GM18907 (cell line): ENCODE measurements at regions not wholly inside any gene's neighbourhood (a gene's known extent, or its start where the extent isn't known, plus 50 kb on each side); places are given as distances from the start of the nearest gene placed in this dataset.
A peak's percentile ranks its signal among the peaks of the same experiment; 100 is the strongest.

Experiments used
- ATAC-seq: cut with Tn5 transposase; IDR thresholded peaks from one replicate; pipeline ENCODE4 v1.9.1; 2021; ENCODE audit warnings: mild to moderate bottlenecking, moderate library complexity; ENCODE audit not compliant: unreplicated experiment

DNA sequence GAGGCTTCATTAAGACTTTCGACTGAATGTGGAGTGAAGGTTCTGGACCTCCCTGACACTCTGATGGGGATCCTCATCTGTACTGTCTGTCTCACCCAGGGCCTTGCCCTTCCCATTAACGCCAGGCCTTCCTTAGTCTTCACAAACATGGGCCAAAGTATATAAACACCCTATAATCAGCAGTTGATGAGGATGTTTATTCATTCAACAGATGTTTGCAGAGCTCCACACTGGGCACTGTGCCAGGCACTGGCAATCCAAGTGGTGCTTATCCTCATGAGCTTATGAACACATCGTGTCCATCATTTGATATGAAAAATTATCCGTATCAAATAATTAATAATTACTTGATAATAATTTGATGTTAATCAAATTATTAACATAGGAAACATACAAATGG, 454.4 kb downstream of the FUT8 start:
- no peak for ATAC-seq

DNA sequence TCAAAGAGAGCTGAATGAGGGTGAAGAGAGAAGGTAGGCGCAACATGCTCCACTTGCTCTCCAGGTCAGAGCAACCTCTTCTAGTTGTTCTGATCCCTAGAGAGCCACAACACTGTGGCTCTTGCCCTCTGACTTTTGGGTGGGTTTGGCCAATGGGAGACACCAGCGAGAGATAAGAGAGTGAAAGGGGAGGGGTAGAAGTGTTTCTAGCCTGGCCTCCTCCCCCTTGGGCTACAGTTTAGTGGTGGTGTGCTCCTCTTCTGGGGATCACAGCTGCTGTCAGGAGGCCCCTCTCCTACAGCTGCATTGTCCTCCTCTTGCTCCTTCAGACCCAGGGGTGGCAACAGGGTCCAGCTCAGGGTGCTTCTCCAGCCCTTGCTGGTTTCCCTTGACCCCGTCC, 454.8 kb downstream of the FUT8 start:
- ATAC-seq: no peak

DNA sequence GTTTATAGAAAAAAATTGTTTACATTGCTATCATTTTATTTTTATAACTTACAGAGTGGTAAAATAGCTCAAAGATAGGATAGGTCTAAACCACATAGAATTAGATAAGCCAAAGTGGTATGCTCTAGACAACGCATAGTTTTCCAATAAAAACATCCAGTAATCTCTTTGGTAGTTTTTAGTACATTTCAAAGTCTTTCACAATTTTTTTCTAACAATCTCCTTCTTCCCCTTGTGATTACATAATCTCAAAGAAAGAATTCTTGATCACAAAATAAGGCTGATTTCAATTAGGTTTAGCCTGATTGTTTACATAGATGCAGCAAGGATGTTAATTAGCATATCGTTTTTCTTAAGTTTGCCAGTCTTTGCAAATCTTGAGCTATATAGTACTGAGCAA, 460.0 kb downstream of the FUT8 start:
- ATAC-seq: no peak

DNA sequence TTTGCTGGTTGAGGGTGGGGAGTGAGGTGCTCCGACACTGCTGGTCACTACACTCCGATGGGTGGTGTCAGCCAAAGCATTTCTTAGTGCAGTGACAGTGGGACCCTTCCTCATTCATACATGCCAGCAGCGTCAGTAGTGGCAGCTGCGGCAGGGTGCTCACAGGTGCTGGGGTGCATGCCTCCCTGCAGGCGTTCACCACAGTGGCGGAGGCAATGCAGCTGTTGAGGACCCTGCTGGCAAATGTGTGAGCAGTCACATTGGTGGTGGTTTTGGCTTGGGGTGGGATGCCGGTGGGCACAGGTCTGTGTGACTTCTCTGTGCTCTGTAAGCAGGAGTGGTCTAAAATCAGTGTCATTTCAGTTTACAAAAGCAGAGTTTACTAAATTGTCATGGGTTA, 464.6 kb downstream of the FUT8 start:
- no peak for ATAC-seq

DNA sequence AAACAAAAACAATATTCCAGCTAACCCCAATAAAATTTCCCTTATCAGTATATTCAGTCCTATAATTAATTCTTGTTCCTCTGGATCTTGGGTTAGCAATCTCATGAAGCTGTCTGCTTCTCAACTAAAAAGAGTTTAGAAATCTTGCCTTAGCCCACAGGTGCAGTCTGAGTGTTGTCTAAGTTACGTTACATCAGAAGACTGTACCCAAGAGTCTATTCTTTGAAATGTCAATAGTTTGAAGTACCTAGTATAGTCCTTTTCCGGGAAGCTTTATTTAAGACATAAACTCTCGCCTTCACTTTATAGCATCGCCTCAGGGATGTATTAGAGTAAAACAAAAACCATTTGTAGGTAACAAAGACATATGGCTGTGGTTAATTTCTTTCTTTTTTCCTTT, 465.1 kb downstream of the FUT8 start:
- no peak for ATAC-seq

DNA sequence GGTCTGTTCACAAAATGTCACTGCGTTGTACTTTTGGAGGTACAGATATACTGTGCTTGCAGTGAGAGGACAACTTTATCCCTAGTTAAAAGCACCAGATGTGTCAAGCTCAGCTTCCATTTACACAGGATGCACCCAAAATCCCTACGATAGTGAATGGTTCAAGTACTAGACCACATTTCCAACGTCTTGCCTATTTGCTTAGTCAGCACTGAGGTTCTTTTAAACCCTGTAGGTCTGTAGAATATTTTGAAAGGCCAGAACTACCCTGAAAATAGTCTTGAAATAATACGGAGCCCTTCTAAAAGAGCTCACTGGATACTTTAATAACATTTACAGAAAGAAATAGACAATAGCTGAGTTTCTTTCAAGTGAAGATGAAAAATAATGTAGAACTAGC, 466.1 kb downstream of the FUT8 start:
- no peak for ATAC-seq

DNA sequence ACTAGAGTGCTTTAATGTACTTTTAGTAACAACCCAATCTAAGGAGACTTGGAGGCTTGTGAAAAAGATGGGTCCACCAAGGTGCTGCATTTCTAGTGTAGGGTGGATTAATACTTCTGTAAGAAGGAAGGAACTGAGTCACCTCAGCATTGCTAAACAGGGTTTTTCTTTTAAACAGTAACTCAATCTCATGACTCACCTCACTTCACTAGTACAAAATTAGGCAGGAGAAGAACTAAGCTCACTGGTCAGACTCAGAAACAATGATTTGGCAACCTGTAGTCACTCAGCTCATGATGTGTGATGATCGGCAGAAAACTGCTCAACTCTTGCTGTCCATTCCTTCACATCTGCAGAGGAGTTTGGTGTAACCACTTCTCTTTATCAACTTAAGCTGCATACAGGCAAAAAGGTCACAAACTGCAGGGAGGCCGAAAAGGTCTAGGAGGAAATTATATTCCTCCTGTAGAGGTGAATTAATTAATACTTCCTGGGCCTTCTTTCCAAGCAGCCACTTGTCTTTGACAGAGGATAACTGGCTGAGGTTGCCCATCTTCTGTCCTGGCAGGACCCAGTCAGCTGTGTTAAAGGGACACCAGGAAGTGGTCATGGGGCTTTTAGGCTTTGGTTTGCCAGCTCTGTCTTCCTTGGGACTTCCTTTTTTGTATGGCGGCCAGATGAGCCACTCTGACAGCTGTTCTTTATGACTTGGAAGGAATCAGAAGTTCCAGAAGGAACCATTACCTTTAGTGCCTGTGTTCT, 466.9 kb downstream of the FUT8 start:
- ATAC-seq: peak; percentile 65

DNA sequence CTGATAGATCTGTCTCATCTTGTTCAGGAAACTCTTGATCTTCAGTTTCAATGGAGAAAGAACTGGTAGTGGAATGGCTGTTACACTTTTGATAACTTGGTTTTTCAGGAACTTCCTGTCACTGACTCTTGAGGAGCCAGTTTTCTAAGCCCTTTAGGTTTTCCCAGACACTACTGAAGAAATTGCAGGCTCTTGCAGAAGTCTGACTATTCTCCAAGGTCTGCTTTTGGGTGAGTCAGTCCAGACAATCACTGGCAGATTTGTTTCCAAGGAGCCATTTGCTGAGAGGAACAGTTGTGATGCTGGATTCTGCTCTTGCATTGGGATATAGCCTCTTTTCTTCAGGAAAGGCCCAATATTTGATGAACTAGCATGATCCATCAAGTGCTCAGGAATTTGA, 468.0 kb downstream of the FUT8 start:
- no peak for ATAC-seq

DNA sequence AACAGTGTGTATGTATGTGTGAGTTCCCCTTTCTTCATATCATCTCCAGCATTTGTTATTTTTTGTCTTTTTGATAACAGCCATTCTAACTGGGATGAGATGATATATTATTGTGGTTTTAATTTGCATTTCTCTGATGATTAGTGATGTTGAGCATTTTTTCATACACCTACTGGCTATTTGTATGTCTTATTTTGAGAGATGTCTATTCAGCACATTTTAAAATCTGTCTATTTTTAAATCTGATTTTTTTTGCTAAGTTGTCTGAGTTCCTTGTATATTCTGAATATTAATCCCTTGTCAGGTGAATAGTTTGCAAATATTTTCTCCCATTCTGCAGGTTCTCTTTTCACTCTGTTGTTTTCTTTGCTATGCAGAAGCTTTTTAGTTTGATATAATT, 469.1 kb downstream of the FUT8 start:
- no peak for ATAC-seq

DNA sequence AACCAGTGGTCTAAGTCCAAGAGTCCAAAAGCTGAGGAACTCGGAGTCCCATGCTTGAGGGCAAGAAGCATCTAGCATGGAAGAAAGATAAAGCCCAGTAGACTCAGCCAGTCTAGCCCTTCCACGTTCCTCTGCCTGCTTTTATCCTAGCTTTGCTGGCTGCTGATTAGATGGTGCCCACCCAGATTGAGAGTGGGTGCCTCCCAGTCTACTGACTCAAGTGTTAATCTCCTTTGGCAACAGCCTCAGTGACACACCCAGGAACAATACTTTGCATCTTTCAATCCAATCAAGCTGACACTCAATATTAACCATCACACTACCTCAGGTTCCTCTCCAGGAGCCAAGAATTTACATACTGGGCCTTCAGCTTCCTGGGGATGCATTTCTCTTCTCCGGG, 476.1 kb downstream of the FUT8 start:
- ATAC-seq: no peak

DNA sequence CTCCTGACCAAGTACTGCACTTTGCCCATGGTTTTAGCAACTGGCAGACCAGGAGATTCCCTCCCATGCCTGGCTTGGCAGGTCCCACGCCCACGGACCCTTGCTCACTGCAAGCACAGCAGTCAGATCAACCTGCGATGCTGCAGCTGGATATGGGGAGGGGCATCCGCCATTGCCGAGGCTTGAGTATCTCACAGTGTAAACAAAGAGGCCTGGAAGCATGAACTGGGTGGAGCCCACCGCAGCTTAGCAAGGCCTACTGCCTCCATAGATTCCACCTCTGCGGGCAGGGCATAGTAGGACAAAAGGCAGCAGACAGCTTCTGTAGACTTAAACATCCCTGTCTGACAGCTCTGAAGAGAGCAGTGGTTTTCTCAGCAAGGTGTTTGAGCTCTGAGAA, 479.8 kb downstream of the FUT8 start:
- ATAC-seq: no peak

DNA sequence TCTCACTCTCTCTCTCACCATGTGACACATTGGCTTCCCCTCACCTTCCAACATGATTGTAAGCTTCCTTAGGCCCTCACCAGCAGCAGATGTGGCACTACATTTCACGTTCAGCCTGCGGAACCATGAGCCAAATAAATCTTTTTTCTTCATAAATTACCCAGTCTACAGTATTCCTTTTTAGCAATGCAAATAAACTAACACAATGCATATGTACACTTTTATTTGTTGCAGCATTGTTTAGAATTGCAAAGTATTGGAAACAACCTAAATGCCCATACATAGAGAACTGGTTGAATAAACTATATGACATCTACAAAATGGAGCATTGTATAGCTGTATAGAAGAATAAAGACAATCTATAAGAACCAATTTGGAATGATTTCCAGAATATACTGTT, 487.6 kb downstream of the FUT8 start:
- ATAC-seq: no peak

DNA sequence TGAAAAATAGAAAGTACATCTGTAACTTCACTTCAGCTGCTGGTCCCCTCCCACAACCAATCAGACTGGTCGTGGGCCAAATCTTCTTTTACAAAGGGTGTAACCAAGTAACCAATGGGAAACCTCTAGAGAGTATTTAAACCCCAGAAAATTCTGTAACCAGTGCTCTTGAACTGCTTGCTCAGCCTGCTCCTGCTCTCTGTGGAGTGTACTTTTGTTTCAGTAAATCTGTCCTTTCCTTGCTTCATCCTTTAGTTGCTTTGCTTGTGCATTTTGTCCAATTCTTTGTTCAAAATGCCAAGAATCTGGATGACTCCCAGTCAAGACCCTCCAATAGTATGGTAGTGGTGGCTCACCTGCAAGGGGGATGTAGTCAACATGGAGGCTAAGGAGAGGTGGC, 489.1 kb downstream of the FUT8 start:
- ATAC-seq: no peak

DNA sequence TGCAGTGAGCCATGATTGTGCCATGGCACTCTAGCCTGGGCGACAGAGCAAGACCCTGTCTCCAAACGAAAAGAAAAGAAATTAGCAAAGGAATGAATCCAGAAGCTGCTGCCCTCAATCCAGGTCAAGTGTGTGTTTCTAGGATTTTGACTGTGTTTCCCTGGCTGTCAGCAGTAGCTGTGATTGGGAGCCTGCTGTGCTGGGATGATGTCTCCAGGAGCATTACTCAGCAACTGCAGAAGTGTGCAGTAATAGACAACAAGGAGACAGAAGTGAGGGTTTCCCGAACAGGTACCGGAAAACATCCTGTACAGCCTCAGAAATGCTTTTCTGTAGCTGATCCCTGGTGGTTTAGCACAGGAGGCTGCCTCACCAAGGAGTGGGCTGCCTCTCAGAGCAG, 492.5 kb downstream of the FUT8 start:
- ATAC-seq: no peak

DNA sequence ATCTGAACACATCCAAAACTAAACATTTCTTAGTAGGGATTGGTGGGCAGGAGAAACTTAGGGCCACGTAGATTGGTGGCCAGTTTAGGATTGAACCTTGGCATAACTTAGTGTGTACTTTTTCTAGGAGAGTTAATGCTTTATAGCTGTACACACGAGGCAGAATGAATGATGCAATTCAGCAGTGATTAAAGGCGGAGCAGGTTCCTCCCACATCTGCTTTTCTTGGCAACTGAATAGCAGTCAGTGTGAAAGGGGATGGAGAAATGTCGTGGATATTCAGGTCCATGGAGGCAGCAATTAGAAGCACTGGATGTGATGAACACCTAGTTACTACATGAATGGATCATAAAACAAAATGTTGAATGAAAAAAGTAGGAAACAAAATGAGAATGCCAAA, 493.8 kb downstream of the FUT8 start:
- ATAC-seq: no peak

DNA sequence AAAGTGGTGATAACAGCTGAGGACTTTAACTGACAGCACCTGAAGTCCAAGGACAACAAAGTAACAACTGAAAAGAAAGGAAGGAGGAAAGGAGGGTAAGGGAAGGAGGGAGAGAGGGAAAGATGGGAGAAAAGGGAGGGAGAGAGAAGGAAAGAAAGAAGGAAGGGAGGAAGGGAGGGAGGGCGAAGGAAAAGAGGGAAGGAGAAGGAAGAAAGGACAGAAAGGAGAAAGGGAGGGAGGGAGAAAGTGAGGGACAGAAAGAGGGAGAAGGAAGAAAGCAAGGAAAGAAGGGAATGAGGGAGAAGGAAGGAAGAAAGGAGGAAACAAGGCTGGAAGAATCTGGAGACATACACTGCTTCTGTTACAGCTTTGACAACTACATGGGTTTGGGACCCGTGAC, 494.4 kb downstream of the FUT8 start:
- ATAC-seq: no peak

DNA sequence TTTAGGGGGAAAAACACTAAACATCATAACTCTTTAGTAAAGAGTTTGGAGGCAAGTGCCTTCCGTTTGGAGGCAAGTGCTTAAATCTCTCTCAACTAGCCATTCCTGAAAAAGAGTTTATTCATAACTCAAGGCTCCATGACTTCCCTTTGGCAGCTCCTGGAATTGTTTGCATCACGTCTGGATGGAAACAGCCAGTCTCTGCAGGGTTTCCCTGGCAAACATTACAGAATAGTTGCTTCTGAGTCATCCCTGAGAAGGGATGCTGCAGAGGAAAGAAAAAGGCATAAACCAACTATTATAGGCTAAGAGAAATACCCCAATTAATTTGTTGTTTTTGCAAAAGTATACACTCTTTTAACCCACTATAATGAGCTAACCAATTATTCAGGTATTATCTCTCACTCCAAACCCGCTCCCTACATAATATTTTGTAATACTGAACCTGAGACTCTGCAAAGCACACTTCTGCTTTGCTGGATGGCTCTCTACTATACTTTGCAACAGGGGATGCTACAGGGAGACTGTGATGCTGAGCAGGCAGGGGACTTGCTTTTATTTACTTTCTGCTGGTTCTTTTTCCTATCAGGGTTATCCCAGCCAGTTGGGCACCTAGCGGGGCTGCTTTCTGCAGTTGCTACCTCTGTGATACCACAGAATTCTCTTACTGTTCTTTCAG, 497.7 kb downstream of the FUT8 start:
- no peak for ATAC-seq

DNA sequence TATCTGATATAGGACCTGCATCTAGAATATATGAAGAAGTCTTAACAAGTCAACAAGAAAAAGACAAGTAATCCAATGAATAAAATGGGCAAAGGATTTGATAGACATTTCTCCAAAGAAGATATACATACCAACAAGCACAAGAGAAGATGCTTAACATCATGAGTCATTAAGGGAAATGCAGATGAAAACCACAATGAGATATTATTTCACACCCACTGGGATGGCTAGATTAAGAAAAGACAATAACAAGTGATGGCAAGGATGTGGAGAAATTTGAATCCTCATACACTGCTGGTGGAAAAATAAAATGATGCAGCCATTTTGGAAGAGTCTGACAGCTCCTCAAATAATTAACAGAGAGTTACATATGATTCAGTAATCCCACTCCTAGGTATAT, 502.6 kb downstream of the FUT8 start:
- no peak for ATAC-seq

DNA sequence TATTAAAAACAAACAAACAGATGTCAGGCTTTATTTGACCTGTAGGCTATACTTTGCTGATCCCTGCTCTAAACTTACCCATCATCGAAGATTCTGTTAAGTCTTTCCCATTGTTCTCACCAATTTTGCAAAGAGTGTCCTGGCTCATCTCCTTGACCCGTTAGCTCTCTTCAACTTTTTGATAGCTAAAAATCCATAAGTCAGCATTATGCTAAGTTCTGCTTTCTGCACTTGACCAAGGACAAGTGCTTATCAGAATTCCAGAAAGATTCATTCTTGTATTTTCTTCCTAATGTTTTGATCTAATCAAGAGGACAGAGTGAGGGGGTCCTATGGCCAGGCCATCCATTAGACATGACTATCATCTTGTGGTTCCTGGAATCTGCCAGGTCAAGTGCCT, 503.5 kb downstream of the FUT8 start:
- no peak for ATAC-seq

DNA sequence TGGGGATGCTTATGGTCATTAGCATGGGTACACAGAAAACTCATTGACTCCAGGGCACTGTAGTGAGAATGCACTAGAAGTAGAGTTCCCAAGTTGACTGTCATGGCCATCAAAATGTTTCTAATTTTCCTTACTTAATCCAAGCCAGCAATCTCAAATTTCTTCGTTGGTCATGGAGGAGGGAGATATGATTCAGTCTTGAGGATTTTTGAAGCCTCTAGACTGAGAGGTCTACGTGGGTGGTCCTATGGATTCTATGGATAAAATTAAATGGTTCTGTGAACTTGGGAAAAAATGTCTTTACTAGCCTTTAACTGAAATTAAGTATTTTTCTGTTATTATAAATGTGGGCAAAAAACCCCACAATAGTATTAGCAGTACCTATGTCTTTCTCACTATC, 508.5 kb downstream of the FUT8 start:
- no peak for ATAC-seq

DNA sequence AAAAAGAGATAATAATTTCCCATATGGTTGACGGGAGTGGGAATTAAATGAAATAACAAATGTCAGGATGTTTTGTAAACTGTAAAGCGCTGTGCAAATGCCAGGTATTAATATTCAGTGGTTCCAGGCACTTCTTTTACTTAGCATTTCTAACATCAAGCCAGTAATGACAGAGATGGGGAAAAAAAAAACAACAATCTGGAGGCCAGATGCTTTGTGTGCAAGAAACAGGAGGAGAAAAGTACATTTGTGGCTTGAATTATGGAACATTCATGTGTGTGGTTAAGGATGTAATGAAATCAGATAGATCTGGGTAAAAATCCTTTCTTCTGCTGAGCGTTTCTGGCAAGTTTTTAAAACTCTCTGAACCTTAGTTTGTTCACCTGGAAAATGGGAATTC, 509.6 kb downstream of the FUT8 start:
- no peak for ATAC-seq

DNA sequence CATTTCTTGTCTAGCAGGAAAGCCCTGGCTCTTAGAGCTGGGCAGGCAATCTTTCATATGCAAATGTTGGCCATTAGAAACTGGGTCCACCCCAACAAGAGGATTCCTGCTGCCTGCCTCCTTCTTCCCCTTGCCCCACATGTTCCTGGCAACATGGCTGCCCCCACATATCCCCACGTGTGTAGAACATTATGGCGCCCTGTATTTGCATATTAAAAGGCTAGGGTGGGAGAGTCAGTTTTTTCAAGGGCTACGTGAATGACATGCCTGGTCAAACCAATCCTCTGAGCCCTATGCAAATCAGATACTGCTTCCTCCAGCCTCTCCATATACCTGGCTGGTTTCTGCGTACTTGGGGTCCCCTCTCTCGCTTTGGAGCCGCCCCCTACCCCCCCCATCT, 514.0 kb downstream of the FUT8 start:
- no peak for ATAC-seq
